GM23248 (cell line): ENCODE measurements at regions not wholly inside any gene's neighbourhood (a gene's known extent, or its start where the extent isn't known, plus 50 kb on each side); places are given as distances from the start of the nearest gene placed in this dataset.
A peak's percentile ranks its signal among the peaks of the same experiment; 100 is the strongest.

Experiments
- DNase-seq: peaks from one replicate; pipeline ENCODE4 v3.0.0-alpha.2; 2015
- H2AFZ ChIP-seq: fragments of 200-600 bp; sonication (generic); 2 replicates; pipeline ENCODE4 v1.6.1; 2016; ENCODE audit warnings: antibody characterized with exemption
- H3F3A ChIP-seq: fragments of 200-600 bp; sonication (generic); 2 replicates; pipeline ENCODE4 v1.6.1; 2016; ENCODE audit warnings: mild to moderate bottlenecking, antibody characterized with exemption, mixed run types; ENCODE audit not compliant: insufficient read depth
- H3K27ac ChIP-seq: fragments of 200-600 bp; sonication (generic); 2 replicates; pipeline ENCODE4 v1.5.1; 2016; ENCODE audit warnings: mild to moderate bottlenecking
- H3K27me3 ChIP-seq: fragments of 200-600 bp; sonication (generic); replicated peaks from 2 replicates; pipeline ENCODE4 v1.6.1; 2016; ENCODE audit warnings: mild to moderate bottlenecking; ENCODE audit not compliant: insufficient read depth
- H3K36me3 ChIP-seq: fragments of 200-600 bp; sonication (generic); 2 replicates; pipeline ENCODE4 v1.6.1; 2016; ENCODE audit warnings: low read depth, mild to moderate bottlenecking
- H3K4me1 ChIP-seq: fragments of 200-600 bp; sonication (generic); 2 replicates; pipeline ENCODE4 v1.6.1; 2016; ENCODE audit warnings: mild to moderate bottlenecking; ENCODE audit not compliant: insufficient read depth
- H3K4me2 ChIP-seq: fragments of 200-600 bp; sonication (generic); one replicate; pipeline ENCODE4 v1.6.1; 2016; ENCODE audit warnings: mild to moderate bottlenecking; ENCODE audit not compliant: unreplicated experiment
- H3K4me3 ChIP-seq: fragments of 200-600 bp; sonication (generic); 2 replicates; pipeline ENCODE4 v1.5.1; 2016; ENCODE audit warnings: mild to moderate bottlenecking
- H3K79me2 ChIP-seq: fragments of 200-600 bp; sonication (generic); 2 replicates; pipeline ENCODE4 v1.6.1; 2016; ENCODE audit warnings: mild to moderate bottlenecking; ENCODE audit not compliant: insufficient read depth
- H3K9ac ChIP-seq: fragments of 200-600 bp; sonication (generic); 2 replicates; pipeline ENCODE4 v1.6.1; 2016; ENCODE audit warnings: mild to moderate bottlenecking
- H3K9me2 ChIP-seq: fragments of 200-600 bp; sonication (generic); 2 replicates; pipeline ENCODE4 v1.6.1; 2016; ENCODE audit warnings: mixed run types, mild to moderate bottlenecking, moderate library complexity; ENCODE audit not compliant: insufficient read depth
- H3K9me3 ChIP-seq: fragments of 200-600 bp; sonication (generic); one replicate; pipeline ENCODE4 v1.6.1; 2017; ENCODE audit warnings: low read depth
- H4K20me1 ChIP-seq: fragments of 200-600 bp; sonication (generic); 2 replicates; pipeline ENCODE4 v1.6.0; 2016; ENCODE audit not compliant: insufficient read depth
- EZH2 ChIP-seq: fragments of 200-600 bp; sonication (generic); IDR thresholded peaks from 2 replicates; pipeline ENCODE4 v1.6.1; 2018; ENCODE audit warnings: antibody characterized with exemption, mild to moderate bottlenecking; ENCODE audit not compliant: insufficient read depth, poor library complexity, severe bottlenecking
- EZH2phosphoT487 ChIP-seq: fragments of 200-600 bp; sonication (generic); IDR thresholded peaks from 2 replicates; pipeline ENCODE4 v1.6.1; 2018; ENCODE audit warnings: antibody characterized with exemption, moderate library complexity, mild to moderate bottlenecking, low read depth; ENCODE audit not compliant: insufficient read depth
- WGBS, 2 experiments: methylation state at CpG; one replicate each; pipeline ENCODE4 v1.1.6; 2015 to 2017; ENCODE audit warnings: low lambda C conversion rate in 2 of 2, low coverage in 1 of 2; ENCODE audit errors: missing lambda C conversion rate in 2 of 2; 5-methylcytosine and 5-hydroxymethylcytosine counted together
- in situ Hi-C: fragments of 300-500 bp; cut with MboI; formaldehyde crosslinking; loops from 2 replicates; pipeline ENCODE4 v1.15.0; 2020

DNA sequence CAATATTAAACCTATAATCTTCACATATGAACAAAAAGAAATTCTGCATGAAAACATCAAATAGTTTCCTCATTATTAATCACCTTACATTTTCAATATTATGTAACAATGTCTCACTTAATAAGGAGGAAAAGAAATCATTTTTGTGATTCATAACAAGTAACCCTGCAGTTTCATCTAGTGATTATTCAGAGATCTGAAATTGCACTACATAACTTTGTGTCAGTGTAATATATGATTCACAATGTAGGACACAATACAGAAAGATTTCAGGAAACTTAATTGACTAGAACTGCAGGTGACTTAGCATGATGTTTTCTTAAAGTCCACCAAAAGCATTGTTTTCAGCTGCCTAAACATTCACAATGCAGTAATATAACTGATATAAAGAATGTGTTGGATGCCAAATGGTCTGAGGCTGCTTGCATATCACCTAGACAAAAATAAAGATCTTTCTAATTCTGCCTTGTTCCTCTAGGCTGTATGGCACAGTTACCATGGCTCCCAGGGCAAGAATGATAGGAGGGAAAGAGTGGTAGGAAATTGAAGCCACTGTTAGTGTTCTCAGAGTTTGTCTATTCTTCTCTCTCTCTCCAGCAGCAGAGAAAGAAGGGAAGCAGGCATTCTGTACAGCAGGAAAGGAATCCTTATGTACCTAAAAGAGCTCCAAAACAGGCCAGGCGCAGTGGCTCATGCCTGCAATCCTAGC, 366.6 kb downstream of the FSIP2 start:
- TF ChIP-seq EZH2phosphoT487 = no peak
- TF ChIP-seq EZH2 = no peak
- Histone ChIP-seq H3K27me3 (no peaks in the 10 kb centered on the region), H3K79me2 (no peaks in the 10 kb centered on the region), H3K9ac (no peak overlapping the region), H3F3A (no peaks in the 10 kb centered on the region), H3K27ac (no peak overlapping the region), H3K36me3 (no peaks in the 10 kb centered on the region), H2AFZ (no peak overlapping the region), H3K9me2 (no peaks in the 10 kb centered on the region), H4K20me1 (no peaks in the 10 kb centered on the region), H3K4me3 (no peak overlapping the region), H3K4me1 (no peaks in the 10 kb centered on the region), H3K9me3 (no peaks in the 10 kb centered on the region), H3K4me2 (no peak overlapping the region)
- 81 to 86% methylated on average over 1 of the region's 1 CpG for WGBS, 2 experiments
- in situ Hi-C loops = no loop called here
- peak; percentile 34 for DNase-seq

DNA sequence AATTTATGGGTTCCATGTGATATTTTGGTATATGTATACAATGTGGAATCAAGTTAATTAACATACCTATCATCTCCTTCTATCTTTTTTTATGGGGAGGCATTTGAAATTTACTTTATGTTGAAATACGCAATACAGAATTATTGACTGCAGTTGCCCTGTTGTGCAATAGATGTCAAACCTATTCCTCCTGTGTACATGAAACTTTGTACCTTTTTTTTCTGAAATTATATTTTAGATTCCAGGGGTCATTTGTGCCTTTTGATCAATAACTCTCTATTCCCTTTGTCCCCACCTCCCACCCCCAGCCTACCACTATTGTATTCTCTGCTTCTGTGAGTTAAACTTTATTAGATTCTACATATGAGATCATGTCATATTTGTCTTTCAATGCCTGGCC, 369.9 kb downstream of the FSIP2 start:
- no peak overlapping the region for H3K4me2 ChIP-seq
- no peaks in the 10 kb centered on the region for H3K36me3 ChIP-seq
- H4K20me1 ChIP-seq = no peaks in the 10 kb centered on the region
- H3K9ac ChIP-seq = no peak overlapping the region
- in situ Hi-C loops = no loop called here
- H3F3A ChIP-seq = no peaks in the 10 kb centered on the region
- H2AFZ ChIP-seq = no peak overlapping the region
- no peaks in the 10 kb centered on the region for H3K79me2 ChIP-seq
- no peak for DNase-seq
- H3K27me3 ChIP-seq = no peaks in the 10 kb centered on the region
- TF ChIP-seq EZH2phosphoT487 (no peak), EZH2 (no peak)
- no peaks in the 10 kb centered on the region for H3K9me3 ChIP-seq
- H3K4me3 ChIP-seq = no peak overlapping the region
- no peaks in the 10 kb centered on the region for H3K4me1 ChIP-seq
- no peaks in the 10 kb centered on the region for H3K9me2 ChIP-seq
- 64 to 91% methylated on average over 1 of the region's 1 CpG for WGBS, 2 experiments
- no peak overlapping the region for H3K27ac ChIP-seq

DNA sequence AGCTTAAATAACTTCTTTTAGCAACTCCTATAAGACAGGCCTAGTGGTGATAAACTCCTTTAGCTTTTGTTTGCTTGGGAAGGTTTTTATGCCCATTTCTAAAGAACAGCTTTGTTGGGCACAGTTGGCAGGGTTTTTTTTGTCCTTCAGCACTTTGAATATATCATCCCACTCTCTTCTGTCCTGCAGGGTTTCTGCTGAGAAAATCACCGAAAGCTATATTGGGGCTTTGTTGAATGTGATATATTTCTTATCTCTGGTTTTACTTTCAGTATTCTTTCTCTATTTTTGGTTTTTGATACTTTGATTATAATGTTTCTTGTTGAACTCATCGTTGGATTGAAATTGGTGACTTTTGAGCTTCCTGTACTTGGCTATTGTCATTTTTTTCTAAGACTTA, 372.8 kb upstream of the ZC3H15 start:
- WGBS, 2 experiments = 88 to 92% methylated on average over 2 of the region's 2 CpGs
- no peak overlapping the region for H3K27ac ChIP-seq
- no peaks in the 10 kb centered on the region for H3K9me2 ChIP-seq
- no peak for DNase-seq
- H3K79me2 ChIP-seq = no peaks in the 10 kb centered on the region
- in situ Hi-C loops = no loop called here
- H3F3A ChIP-seq = no peaks in the 10 kb centered on the region
- H3K4me1 ChIP-seq = no peaks in the 10 kb centered on the region
- H3K9me3 ChIP-seq = no peaks in the 10 kb centered on the region
- no peak overlapping the region for H3K4me2 ChIP-seq
- no peaks in the 10 kb centered on the region for H3K27me3 ChIP-seq
- H3K36me3 ChIP-seq = no peaks in the 10 kb centered on the region
- H4K20me1 ChIP-seq = no peaks in the 10 kb centered on the region
- no peak overlapping the region for H3K9ac ChIP-seq
- no peak overlapping the region for H3K4me3 ChIP-seq
- no peak overlapping the region for H2AFZ ChIP-seq
- no peak for TF ChIP-seq EZH2phosphoT487
- no peak for TF ChIP-seq EZH2

- no peak for DNase-seq
- in situ Hi-C loops = no loop called here
Measured at GRCh38 chr2:186125156-186125555, 360.9 kb upstream of the ZC3H15 start.

More at GRCh38 chr2:186125156-186125555, 360.9 kb upstream of the ZC3H15 start:
- H3K36me3 ChIP-seq = no peaks in the 10 kb centered on the region
- H3K4me1 ChIP-seq = peaks cover 5% of the 10 kb centered on the region
- peaks cover 2% of the 10 kb centered on the region; the same call in 1 of the 2 replicates for H3F3A ChIP-seq
- H3K79me2 ChIP-seq = no peaks in the 10 kb centered on the region
- H3K4me2 ChIP-seq = no peak overlapping the region
- H2AFZ ChIP-seq = no peak overlapping the region
- H3K9me3 ChIP-seq = no peaks in the 10 kb centered on the region
- no peak overlapping the region for H3K4me3 ChIP-seq
- H3K9ac ChIP-seq = no peak overlapping the region
- H3K27ac ChIP-seq = no peak overlapping the region
- no peaks in the 10 kb centered on the region for H4K20me1 ChIP-seq
- H3K27me3 ChIP-seq = no peaks in the 10 kb centered on the region
- TF ChIP-seq EZH2 (no peak), EZH2phosphoT487 (no peak)
- no peaks in the 10 kb centered on the region; the same call in 1 of the 2 replicates for H3K9me2 ChIP-seq
